ENCODE measurements at regions not wholly inside any gene's neighbourhood (a gene's known extent, or its start where the extent isn't known, plus 50 kb on each side); places are given as distances from the start of the nearest gene placed in this dataset.
A peak's percentile ranks its signal among the peaks of the same experiment; 100 is the strongest.

- H4K20me1 ChIP-seq (ENCODE audit: insufficient read depth, low read length): no peaks in the 10 kb centered on the region
Measured at GRCh38 chr3:127035677-127036076, 52.8 kb downstream of the PLXNA1 start.

GRCh38 chr3:127036209-127037020 lies 53.5 kb downstream of the PLXNA1 start:
- intact Hi-C loops (cut with micrococcal nuclease): no loop called here
- Mint-ChIP-seq H3K27me3 (ENCODE audit: low read depth in 3 of 3) (peaks cover 0 to 4% (median 3%) of the 10 kb centered on the region in 3 donors), H3K4me3 (no peak overlapping the region), H3K9me3 (no peaks in the 10 kb centered on the region), H3K4me1 (no peaks in the 10 kb centered on the region), H3K27ac (no peak overlapping the region), H3K36me3 (no peaks in the 10 kb centered on the region)
- Histone ChIP-seq H3K9me3 (replicated peaks in 1 of 2; ENCODE audit: control insufficient read depth in 1 of 2, insufficient read depth in 1 of 2, low read length in 2 of 2) (no peaks in the 10 kb centered on the region), H3K27me3 (ENCODE audit: control insufficient read depth in 2 of 2, insufficient read depth in 2 of 2, low read length in 2 of 2) (no peaks in the 10 kb centered on the region), H3K4me3 (replicated peaks in 1 of 3; ENCODE audit: low read depth in 2 of 3, low read length in 3 of 3) (no peak overlapping the region), H3K9ac (ENCODE audit: insufficient read depth, low read length, poor library complexity, severe bottlenecking) (no peak overlapping the region), H3K36me3 (replicated peaks in 1 of 2; ENCODE audit: control insufficient read depth in 1 of 2, insufficient read depth in 2 of 2, low read length in 2 of 2) (no peaks in the 10 kb centered on the region), H3K4me2 (replicated peaks; ENCODE audit: extremely low read depth, low read length, poor library complexity, severe bottlenecking) (no peak overlapping the region), H3K79me2 (ENCODE audit: insufficient read depth, low read length) (no peaks in the 10 kb centered on the region), H3K27ac (ENCODE audit: low read depth in 1 of 2, low read length in 2 of 2) (no peak overlapping the region), H2AFZ (ENCODE audit: insufficient read depth, low read depth, low read length, poor library complexity, severe bottlenecking) (no peak overlapping the region), H3K4me1 (ENCODE audit: control insufficient read depth in 1 of 2, insufficient read depth in 2 of 2, low read length in 2 of 2) (no peaks in the 10 kb centered on the region), H4K20me1 (ENCODE audit: insufficient read depth, low read length) (no peaks in the 10 kb centered on the region)
- DNase-seq: no peak
- WGBS (ENCODE audit: insufficient coverage): 93% methylated on average over 21 of the region's 28 CpGs
- TF ChIP-seq, protein P1, sequence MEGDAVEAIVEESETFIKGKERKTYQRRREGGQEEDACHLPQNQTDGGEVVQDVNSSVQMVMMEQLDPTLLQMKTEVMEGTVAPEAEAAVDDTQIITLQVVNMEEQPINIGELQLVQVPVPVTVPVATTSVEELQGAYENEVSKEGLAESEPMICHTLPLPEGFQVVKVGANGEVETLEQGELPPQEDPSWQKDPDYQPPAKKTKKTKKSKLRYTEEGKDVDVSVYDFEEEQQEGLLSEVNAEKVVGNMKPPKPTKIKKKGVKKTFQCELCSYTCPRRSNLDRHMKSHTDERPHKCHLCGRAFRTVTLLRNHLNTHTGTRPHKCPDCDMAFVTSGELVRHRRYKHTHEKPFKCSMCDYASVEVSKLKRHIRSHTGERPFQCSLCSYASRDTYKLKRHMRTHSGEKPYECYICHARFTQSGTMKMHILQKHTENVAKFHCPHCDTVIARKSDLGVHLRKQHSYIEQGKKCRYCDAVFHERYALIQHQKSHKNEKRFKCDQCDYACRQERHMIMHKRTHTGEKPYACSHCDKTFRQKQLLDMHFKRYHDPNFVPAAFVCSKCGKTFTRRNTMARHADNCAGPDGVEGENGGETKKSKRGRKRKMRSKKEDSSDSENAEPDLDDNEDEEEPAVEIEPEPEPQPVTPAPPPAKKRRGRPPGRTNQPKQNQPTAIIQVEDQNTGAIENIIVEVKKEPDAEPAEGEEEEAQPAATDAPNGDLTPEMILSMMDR (IDR thresholded peaks at IDR 0.05): no peak

More at GRCh38 chr3:127035677-127036076, 52.8 kb downstream of the PLXNA1 start:
- TF ChIP-seq, protein P1 (IDR thresholded peaks at IDR 0.05): no peak
- Histone ChIP-seq H3K79me2 (ENCODE audit: insufficient read depth, low read length) (no peaks in the 10 kb centered on the region), H3K4me1 (ENCODE audit: control insufficient read depth in 1 of 2, insufficient read depth in 2 of 2, low read length in 2 of 2) (no peaks in the 10 kb centered on the region), H3K9ac (ENCODE audit: insufficient read depth, low read length, poor library complexity, severe bottlenecking) (no peak overlapping the region), H3K36me3 (replicated peaks in 1 of 2; ENCODE audit: control insufficient read depth in 1 of 2, insufficient read depth in 2 of 2, low read length in 2 of 2) (no peaks in the 10 kb centered on the region), H3K4me2 (replicated peaks; ENCODE audit: extremely low read depth, low read length, poor library complexity, severe bottlenecking) (no peak overlapping the region), H3K27me3 (ENCODE audit: control insufficient read depth in 2 of 2, insufficient read depth in 2 of 2, low read length in 2 of 2) (no peaks in the 10 kb centered on the region), H2AFZ (ENCODE audit: insufficient read depth, low read depth, low read length, poor library complexity, severe bottlenecking) (no peak overlapping the region), H3K9me3 (replicated peaks in 1 of 2; ENCODE audit: control insufficient read depth in 1 of 2, insufficient read depth in 1 of 2, low read length in 2 of 2) (no peaks in the 10 kb centered on the region), H3K4me3 (replicated peaks in 1 of 3; ENCODE audit: low read depth in 2 of 3, low read length in 3 of 3) (no peak overlapping the region), H3K27ac (ENCODE audit: low read depth in 1 of 2, low read length in 2 of 2) (no peak overlapping the region)
- intact Hi-C loops (cut with micrococcal nuclease): no loop called here
- 44% methylated on average over 10 of the region's 10 CpGs for WGBS (ENCODE audit: insufficient coverage)
- Mint-ChIP-seq H3K36me3 (no peaks in the 10 kb centered on the region), H3K4me1 (no peaks in the 10 kb centered on the region), H3K9me3 (no peaks in the 10 kb centered on the region), H3K27ac (no peak overlapping the region), H3K4me3 (no peak overlapping the region), H3K27me3 (ENCODE audit: low read depth in 3 of 3) (peaks cover 0 to 3% (median 3%) of the 10 kb centered on the region in 3 donors)
- peak; percentile 10 to 60 (median 38) for DNase-seq

Measured in CD14-positive monocyte (primary cell).